Stimulated activated CD4-positive, alpha-beta T cell treated with anti-CD3 and anti-CD28 coated beads, Interleukin-12 subunit alpha, Interleukin-12 subunit beta, amount 100 ng/mL, for 24 hours (primary cell): ENCODE measurements at regions not wholly inside any gene's neighbourhood (a gene's known extent, or its start where the extent isn't known, plus 50 kb on each side); places are given as distances from the start of the nearest gene placed in this dataset.
"Not testable (repeated sequence)": the region's sequence is repeated elsewhere in the genome, so short reads cannot be mapped to it uniquely, and the experiment has no call there.

Source experiments
- DNase-seq, 2 experiments: peaks; one replicate each; pipeline ENCODE4 v3.0.0-alpha.2; 2020; ENCODE audit warnings: low read depth in 2 of 2

DNA sequence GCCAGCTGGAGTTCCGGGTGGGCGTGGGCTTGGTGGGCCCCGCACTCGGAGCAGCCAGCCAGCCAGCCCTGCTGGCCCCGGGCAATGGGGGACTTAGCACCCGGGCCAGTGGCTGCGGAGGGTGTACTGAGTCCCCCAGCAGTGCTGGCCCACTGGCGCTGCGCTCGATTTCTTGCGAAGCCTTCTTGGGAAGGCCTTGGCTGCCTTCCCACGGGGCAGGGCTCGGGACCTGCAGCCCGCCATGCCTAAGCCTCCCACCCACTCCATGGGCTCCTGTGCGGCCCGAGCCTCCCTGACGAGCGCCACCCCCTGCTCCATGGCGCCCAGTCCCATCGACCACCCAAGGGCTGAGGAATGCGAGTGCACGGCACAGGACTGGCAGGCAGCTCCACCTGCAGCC lies 321.6 kb downstream of the SH2D4B start:
- not testable (repeated sequence) for DNase-seq

GRCh38 chr10:80860719-80861118 lies 323.0 kb downstream of the SH2D4B start:
- DNase-seq, result no peak

DNA sequence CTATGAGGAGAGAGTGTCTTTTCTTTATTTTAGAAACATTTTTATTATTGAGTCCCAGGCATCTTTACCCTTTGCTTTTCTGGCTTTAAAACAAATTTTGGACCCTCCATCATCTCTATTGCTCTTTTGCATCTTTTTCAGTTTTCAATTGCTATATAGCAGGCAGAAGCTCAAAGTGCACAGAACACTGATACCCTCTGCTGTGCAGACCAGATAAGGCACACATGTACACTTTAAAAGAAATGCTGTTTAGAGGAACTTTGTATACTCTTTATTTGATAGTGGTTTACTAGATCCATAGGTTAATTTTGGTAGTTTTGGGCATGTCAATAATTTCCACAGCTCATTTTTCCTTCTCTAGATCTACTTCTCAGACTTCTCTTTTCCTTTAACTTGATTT lies 324.2 kb downstream of the SH2D4B start:
- DNase-seq, result no peak

- no peak for DNase-seq
Measured at GRCh38 chr10:80870282-80870681, 332.6 kb downstream of the SH2D4B start.

- DNase-seq, result no peak
Measured at GRCh38 chr10:80871083-80871482, 333.4 kb downstream of the SH2D4B start.

DNA sequence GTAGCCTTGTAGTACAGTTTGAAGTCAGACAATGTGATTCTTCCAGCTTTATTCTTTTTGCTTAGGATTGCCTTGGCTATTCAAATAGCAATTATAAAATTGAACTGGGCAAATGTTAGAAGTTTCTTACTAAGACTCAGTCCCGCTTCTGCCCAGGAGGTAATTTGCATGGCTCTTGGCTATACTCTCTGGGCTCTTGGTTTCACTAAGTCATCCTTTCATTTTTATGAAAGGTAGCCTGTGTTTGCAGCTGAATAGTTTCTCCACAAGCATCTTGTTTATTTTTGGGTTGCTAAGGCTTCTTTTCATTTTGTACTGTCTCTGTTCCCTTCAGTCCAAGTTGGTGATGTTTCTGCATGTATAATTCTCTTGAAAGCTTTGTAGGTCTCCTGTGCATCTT lies 340.6 kb downstream of the SH2D4B start:
- no peak for DNase-seq

DNA sequence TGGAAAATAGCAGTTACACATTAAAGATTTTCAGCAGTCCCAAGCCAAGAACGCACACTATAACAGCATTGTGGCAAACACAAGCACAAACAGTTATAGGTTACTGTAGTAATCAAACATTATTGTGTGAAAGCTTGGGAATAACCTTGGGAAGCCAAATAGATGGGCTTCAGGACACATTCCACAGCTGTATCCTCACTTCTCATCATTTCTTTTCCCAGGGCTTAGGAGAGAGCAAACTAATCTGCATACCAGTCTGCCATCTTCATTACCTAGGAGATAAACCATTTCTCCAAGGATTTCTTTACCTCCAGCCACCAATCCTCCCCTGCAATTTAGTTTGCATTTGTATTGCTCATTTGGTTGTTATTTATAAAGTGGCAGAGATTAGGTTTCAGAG lies 352.4 kb downstream of the SH2D4B start:
- no peak for DNase-seq

DNA sequence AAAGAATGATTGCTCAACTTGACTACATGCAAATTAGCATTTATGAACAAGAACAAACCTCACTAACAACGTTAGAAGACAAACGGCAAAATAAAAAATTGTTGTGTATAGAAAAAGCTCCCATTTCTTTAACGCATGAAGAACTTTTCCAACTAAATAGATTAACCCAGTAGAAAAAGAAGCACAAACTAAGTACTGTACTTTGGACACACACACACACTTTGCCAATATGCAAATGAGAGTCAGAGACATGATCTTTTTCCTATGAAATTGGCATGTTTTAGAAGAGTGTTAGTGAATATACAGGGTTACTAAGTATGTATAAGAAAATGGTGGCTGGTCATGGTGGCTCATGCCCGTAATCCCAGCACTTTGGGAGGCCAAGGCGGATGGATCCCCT lies 355.6 kb downstream of the SH2D4B start:
- no peak for DNase-seq

GRCh38 chr10:80894311-80894791 lies 356.6 kb downstream of the SH2D4B start:
- no peak for DNase-seq

GRCh38 chr10:80894797-80895467 lies 357.2 kb downstream of the SH2D4B start:
- no peak for DNase-seq

- no peak for DNase-seq
Measured at GRCh38 chr10:80896076-80896475, 358.4 kb downstream of the SH2D4B start.

- DNase-seq, result no peak
Measured at GRCh38 chr10:80896959-80897358, 359.3 kb downstream of the SH2D4B start.

- no peak for DNase-seq
Measured at GRCh38 chr10:80900661-80901060, 363.0 kb downstream of the SH2D4B start.

DNA sequence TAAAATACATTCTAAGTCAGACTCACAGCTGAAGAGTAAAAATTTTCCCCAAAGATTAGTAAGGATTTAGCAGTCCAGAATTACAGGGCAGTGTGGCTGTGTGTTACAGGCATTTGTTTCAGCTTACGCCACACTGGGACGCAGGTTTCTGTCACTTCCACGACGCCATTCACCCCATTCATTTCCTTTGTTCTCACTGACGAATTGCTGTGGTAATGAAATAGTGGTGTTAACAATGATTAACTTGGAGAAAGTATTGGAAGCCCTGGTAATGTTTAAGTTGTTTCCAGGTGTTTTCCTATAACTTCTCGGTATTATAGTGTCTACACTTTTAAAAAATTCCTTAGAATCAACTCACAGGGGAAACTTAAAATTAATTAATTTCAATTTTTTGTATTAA lies 370.9 kb downstream of the SH2D4B start:
- DNase-seq, result no peak

GRCh38 chr10:80909254-80909653 lies 371.6 kb downstream of the SH2D4B start:
- no peak for DNase-seq

GRCh38 chr10:80917636-80918035 lies 379.9 kb downstream of the SH2D4B start:
- DNase-seq, result no peak

- DNase-seq, result no peak
Measured at GRCh38 chr10:80921032-80921431, 383.3 kb downstream of the SH2D4B start.

DNA sequence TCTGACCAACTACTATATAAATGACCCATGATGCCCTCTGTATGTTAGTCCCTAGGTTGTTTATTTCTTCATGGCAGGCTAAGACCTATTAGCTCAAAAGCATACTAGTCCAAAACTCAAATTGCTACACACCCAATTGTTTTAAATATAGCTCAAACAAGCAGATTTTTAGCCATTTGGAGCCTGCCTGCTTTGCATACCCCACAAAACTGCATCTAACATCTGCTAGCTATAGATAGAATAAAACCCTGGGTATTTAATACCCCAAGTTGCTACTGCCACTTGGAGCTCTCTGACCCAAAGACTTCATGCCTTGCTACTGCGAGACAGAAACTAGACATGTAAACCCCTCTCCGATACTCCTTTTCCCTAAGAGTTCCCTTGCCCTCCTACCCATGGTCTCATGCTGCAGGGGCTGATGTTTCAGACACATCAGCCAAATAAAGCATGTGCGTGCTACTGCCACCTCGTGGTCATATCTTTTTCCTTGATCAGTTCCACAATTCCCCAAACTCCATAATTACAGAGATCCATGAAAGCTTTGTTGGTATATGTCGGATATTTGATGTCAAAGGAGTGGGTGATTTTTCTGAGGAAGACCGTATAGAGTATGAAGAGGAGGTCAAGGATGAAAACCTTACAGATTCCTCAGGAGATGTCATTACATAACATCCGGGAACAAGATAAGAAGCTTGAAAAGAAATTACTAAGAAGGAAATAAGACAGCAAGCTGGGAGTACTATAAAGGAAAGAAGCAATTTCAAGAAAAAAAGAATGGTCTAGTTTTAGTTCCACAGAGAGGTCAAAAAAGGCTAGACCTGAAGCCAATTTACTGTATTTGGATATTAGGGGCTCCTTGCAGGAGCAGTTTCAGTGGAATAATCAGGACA lies 386.6 kb downstream of the SH2D4B start:
- peak in 1 of 2 experiments; percentile 18 for DNase-seq

- no peak for DNase-seq
Measured at GRCh38 chr10:80927419-80928078, 389.8 kb downstream of the SH2D4B start.

- DNase-seq, result no peak
Measured at GRCh38 chr10:80938903-80939302, 401.2 kb downstream of the SH2D4B start.

GRCh38 chr10:80945264-80945880 lies 407.7 kb downstream of the SH2D4B start:
- no peak for DNase-seq

GRCh38 chr10:80946073-80946472 lies 408.4 kb downstream of the SH2D4B start:
- DNase-seq, result no peak
